ENCODE measurements at regions not wholly inside any gene's neighbourhood (a gene's known extent, or its start where the extent isn't known, plus 50 kb on each side); places are given as distances from the start of the nearest gene placed in this dataset.
"Not testable (repeated sequence)": the region's sequence is repeated elsewhere in the genome, so short reads cannot be mapped to it uniquely, and the experiment has no call there.

DNA sequence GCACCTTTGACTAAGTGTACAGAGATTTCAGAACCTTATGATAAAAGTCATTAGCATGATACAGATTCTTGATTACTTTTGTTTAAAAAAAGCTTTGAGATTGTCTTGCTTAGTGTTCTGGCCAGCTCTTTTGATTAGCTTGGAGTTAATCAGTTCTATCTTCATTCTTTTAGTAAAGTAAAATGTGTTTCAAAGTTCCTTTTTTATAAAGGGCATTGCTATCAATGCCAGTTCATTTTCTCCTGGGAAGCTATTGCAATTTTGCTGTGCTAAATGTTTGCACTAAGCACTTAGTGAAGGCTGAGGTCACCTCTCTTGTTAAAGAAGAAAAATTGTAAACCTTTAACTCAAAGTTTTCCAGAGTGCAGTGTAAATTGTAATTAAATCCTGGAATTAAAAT, 946.7 kb upstream of the TMPRSS15 start:
- DNase-seq (ENCODE audit: low read depth in 3 of 3) = no peak

GRCh38 chr21:19353256-19353655, 949.7 kb upstream of the TMPRSS15 start:
- DNase-seq (ENCODE audit: low read depth in 3 of 3) = no peak

DNA sequence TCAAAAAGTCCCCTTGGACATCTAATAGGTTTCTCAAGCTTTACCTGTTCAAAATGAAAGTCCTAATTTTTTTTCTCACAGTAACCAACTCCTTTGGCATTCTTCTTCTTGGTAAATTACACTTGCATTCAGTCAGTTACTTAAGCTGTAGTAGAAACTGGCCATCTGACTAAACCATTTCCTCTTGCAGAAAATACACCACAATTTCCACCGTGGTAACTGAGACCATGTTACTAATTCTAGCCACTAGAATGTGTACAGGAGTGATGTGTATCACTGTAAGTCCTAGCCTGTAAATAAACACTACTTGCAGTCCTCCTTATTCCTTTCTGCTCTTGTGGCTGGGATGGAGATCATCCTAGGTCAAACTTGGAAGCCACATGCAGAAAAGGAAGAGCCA, 965.4 kb upstream of the TMPRSS15 start:
- no peak for DNase-seq (ENCODE audit: low read depth in 3 of 3)

DNA sequence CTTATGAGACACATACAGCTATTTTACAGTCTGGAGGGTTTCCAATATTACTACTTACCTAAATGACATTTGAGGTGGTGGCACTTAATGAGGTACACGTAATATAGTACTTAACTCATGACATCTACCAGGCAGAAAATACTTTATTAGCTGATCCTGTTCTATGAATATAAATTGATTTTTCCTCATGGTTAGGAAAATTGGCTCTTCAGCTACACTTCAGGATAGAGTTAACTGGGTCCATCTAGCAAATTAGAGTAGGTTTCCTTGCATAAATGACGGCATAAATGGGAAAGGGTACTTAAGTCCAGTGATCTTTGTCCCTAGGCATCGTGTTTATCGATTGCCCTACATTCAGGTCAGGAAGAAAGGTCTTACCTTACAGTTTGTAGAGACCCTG, 988.8 kb upstream of the TMPRSS15 start:
- DNase-seq (ENCODE audit: low read depth in 3 of 3) = no peak

GRCh38 chr21:19400223-19400770, 996.7 kb upstream of the TMPRSS15 start:
- no peak for DNase-seq (ENCODE audit: low read depth in 3 of 3)

- DNase-seq (ENCODE audit: low read depth in 3 of 3) = no peak
Measured at GRCh38 chr21:19402870-19403269, 999.3 kb upstream of the TMPRSS15 start.

- no peak for DNase-seq (ENCODE audit: low read depth in 3 of 3)
Measured at GRCh38 chr21:19405326-19405725, 1001.7 kb upstream of the TMPRSS15 start.

GRCh38 chr21:19420565-19420964, 1017.0 kb upstream of the TMPRSS15 start:
- no peak for DNase-seq (ENCODE audit: low read depth in 3 of 3)

DNA sequence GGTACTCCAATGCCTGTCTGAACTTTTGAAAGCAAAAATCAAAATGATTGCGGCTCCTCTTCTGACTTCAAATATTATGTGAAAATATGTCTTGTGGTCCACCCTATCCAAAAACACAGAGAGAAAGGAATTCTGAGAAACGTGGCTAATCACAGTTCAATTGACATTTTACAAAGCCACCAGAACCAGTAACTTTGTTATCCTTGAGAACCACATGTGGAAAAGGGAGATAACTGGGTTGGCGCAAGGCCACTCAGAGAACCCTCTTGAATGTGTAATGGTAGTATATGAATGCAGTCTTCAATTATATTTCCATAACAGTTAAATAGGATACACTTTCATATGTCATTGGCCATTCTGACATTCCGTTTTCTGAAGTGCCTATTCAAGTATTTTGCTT, 1030.0 kb upstream of the TMPRSS15 start:
- DNase-seq (ENCODE audit: low read depth in 3 of 3) = no peak

DNA sequence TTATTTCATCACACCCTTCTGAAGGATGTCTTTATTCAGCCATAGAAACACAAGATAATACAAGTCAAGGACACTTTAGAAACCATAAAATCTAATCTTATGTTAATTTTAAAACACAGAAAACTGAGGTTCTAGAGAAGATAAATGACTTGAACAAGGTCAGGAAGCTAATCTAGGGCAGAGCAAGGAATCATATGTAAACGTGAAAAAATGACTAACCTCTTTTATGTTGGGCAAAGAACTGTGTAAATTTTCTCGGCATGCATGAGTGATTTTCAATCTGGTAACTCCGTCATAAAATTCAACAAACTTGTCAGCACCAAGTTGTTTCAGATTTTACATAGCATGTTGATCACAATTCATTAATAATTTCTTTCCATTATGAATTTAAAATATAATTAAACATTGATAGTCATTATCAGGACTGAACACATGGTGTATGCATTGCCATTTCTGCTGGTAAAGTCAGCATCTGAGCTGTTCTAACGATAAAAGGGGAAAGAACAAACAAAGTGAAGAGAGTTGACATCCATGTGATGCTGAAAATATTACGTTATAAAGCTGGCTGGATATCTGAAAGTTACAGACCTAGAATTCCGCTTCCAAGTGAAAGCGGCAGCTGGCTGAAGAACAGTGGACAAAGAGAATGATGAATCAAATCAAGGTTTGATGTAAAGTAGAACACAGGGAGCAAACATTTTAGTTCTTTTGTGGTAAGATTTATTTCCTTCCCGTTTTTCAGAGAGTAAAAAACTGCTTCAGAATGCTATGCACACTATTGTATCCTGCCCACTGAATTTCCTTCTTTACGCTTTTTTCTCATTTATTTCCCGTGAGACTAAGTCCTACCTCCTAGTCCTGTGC, 1037.4 kb upstream of the TMPRSS15 start:
- DNase-seq (ENCODE audit: low read depth in 3 of 3) = no peak

- DNase-seq (ENCODE audit: low read depth in 3 of 3) = no peak
Measured at GRCh38 chr21:19458295-19458694, 1054.7 kb upstream of the TMPRSS15 start.

DNA sequence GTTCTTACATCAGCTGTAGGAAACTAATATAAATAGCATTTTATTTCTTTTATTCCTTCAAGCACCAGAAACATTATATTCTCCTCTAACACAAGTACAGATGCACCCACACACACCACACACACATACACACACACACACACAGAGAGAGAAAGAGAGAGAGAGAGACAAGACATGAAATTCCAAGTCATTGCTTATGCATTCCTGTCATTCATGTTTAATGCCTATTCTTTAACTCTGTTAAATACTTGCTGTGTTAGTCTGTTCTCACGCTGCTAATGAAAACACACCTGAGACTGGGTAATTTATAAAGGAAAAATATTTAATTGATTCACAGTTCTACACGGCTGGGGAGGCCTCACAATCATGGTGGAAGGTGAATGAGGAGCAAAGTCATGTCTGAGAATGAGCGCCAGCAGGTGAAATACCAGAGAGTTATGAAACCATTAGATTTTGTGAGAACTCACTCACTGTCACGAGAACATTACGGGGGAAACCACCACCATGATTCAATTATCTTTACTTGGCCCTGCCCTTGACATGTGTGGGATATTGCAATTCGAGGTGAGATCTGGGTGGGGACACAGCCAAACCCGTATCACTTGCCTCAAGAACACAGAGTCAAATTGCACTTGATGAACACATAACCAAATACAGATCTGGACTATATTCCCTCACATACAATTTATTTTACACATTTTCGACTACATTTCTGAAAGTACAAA, 1058.1 kb upstream of the TMPRSS15 start:
- DNase-seq (ENCODE audit: low read depth in 3 of 3) = no peak

DNA sequence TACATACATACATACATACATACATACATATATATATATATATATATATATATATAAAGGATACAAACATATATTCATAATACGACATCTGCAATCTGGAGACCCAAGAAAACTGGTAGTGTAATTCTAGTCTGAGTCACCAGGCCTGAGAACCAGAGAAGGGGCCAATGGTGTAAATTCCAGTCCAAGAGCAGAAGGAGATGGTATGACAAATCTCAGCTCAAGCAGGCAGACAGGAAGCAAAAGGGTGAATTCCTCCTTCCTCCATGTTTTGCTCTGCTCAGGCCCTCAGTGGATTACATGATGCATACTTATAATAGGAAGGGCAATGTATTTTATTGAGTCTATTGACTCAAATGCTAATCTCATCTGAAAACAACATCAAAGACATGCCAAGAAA, 1060.4 kb upstream of the TMPRSS15 start:
- no peak for DNase-seq (ENCODE audit: low read depth in 3 of 3)

- no peak for DNase-seq (ENCODE audit: low read depth in 3 of 3)
Measured at GRCh38 chr21:19468991-19469715, 1065.6 kb upstream of the TMPRSS15 start.

GRCh38 chr21:19475525-19475924, 1071.9 kb upstream of the TMPRSS15 start:
- DNase-seq (ENCODE audit: low read depth in 3 of 3) = no peak

GRCh38 chr21:19489930-19490329, 1086.3 kb upstream of the TMPRSS15 start:
- no peak for DNase-seq (ENCODE audit: low read depth in 3 of 3)

DNA sequence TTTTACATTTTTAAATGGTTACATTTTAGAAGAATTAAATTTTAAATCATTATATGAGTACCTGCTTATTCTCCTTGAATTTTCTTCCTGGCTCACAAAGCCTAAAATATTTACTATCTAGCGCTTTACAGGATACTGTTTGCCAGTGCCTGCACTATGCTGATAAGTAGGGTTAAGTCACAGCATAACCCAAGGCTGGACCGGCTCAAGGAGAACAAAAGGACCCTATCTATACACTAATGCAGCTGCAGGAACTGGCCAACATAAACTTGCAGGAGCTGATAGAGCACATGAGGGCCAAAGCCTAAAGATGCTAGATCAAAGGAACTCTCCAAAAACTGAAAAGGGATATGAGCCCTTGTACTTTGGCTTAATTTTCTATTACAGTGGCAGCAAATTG, 1086.9 kb upstream of the TMPRSS15 start:
- no peak for DNase-seq (ENCODE audit: low read depth in 3 of 3)

DNA sequence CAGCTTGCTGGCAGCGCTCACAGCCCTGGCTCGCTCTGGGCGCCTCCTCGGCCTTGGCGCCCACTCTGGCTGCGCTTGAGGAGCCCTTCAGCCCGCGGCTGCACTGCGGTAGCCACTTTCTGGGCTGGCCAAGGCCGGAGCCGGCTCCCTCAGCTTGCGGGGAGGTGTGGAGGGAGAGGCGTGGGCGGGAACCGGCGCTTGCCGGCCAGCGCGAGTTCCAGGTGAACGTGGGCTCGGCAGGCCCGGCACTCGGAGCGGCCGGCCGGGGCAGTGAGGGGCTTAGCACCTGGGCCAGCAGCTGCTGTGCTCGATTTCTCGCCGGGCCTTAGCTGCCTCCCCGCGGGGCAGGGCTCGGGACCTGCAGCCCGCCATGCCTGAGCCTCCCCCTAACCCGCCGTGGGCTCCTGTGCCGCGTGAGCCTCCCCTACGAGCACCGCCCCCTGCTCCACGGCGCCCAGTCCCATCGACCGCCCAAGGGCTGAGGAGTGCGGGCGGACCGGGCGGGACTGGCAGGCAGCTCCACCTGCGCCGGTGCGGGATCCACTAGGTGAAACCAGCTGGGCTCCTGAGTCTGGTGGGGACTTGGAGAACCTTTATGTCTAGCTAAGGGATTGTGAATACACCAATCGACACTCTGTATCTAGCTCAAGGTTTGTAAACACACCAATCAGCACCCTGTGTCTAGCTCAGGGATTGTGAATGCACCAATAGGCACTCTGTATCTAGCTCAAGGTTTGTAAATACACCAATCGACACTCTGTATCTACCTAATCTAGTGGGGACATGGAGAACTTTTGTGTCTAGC, 1090.1 kb upstream of the TMPRSS15 start:
- DNase-seq (ENCODE audit: low read depth in 3 of 3) = not testable (repeated sequence)

DNA sequence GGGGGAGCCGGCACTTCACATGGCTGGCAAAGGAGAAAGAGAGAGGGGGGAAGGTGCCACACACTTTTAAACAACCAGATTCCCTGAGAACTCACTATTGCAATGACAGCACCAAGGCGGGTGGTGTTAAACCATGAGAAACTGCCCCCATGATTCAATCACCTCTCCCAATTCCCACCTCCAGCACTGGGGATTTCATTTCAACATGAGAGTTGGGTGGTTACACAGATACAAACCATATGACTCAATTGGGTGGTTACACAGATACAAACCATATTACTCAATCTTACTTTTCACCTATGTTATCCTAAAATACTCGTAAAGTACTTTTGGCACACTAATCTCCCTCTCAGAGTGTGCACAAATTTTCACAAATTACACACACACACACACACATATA, 1097.5 kb upstream of the TMPRSS15 start:
- no peak for DNase-seq (ENCODE audit: low read depth in 3 of 3)

- no peak for DNase-seq (ENCODE audit: low read depth in 3 of 3)
Measured at GRCh38 chr21:19507682-19508260, 1104.2 kb upstream of the TMPRSS15 start.

DNA sequence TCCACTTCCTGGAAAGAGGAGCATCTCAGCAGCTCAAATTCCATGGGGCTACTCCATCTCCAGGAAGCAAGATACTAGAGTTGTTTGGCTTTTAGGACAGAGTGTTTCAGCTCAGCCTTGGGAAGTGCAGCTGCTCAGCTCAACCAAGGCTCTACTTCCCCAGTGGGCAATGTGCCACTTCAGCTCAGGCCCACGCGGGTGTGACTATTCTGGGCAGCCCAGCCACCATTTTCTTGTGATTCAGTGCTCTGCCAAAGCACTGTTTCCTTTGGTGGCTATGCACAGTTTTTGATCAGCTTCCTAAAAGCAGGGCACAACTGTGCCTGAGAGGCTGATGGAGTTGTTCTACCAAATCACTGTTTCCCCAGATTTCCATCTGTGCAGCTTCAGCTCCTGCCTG, 1104.9 kb upstream of the TMPRSS15 start:
- DNase-seq (ENCODE audit: low read depth in 3 of 3) = no peak

All from stimulated activated CD4-positive, alpha-beta T cell treated with anti-CD3 and anti-CD28 coated beads, TNF-alpha, amount 100 ng/mL, for 48 hours (primary cell).